Eye (tissue), 1 donor: ENCODE measurements at regions not wholly inside any gene's neighbourhood (a gene's known extent, or its start where the extent isn't known, plus 50 kb on each side); places are given as distances from the start of the nearest gene placed in this dataset.

Source experiments
- DNase-seq: peaks from one replicate; pipeline ENCODE4 v3.0.0-alpha.2; 2015

- peak; percentile 26 for DNase-seq
Observed at GRCh38 chr10:10110844-10111490, 906.7 kb upstream of the CELF2 start.

DNA sequence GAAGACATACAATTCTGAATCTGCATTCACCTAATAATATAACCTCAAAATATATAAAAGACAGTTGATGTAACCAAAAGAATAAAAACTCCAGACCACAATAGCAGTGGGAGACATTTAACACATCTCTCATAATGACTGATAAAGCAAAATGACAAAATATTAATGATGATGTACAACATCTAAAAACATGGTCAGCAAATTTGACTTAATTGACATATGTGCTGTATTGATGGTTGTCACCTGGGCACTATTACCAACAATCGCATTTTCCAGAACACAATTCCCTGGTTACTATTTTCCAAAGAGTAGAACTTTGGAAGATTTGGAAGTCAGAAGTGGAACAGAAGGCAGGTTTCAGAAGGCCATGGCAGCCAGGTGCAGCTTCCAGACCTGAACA lies 899.5 kb upstream of the CELF2 start:
- DNase-seq = no peak

GRCh38 chr10:10120671-10121070 lies 897.0 kb upstream of the CELF2 start:
- DNase-seq = peak; percentile 12

- DNase-seq = no peak
Observed at GRCh38 chr10:10125676-10126075, 892.0 kb upstream of the CELF2 start.

DNA sequence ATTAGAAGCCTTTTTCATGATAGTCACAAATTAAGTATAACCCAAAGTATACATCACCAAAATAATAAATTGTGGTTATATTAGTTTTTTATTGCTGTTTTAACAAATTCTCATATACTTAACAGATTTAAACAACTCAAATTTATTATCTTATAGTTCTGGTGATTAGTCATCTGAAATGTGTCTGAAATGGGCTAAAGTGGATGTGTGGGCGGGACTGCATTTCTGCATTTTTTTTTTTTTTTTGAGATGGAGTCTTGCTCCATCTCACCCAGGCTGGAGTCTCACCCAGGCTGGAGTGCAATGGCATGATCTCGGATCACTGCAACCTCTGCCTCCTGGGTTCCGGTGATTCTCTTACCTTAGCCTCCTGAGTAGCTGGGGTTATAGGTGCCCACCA lies 891.5 kb upstream of the CELF2 start:
- no peak for DNase-seq

- DNase-seq = no peak
Observed at GRCh38 chr10:10128387-10128786, 889.3 kb upstream of the CELF2 start.

- DNase-seq = no peak
Observed at GRCh38 chr10:10130686-10131085, 887.0 kb upstream of the CELF2 start.

GRCh38 chr10:10132009-10132408 lies 885.7 kb upstream of the CELF2 start:
- DNase-seq = peak; percentile 25

DNA sequence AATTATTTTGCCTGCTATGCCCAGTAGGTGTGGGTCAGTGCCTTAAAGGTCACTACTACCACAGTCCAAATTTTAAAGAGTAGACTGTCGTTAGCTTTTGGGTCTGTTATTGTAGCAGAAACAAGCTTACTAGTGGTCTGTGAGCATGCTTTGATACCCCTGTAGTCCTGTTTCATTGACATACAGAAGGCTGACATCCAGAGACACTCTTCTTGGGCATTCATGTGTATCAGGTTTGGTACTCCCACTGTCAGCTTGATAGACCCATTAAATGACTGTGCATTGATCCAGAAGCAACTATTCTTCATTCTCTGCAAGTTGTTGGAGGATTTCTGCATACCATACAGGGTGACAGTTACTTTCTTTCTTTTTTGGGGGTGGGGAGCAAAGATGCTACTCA lies 884.4 kb upstream of the CELF2 start:
- peak; percentile 90 for DNase-seq

- DNase-seq = no peak
Observed at GRCh38 chr10:10138685-10139084, 879.0 kb upstream of the CELF2 start.

DNA sequence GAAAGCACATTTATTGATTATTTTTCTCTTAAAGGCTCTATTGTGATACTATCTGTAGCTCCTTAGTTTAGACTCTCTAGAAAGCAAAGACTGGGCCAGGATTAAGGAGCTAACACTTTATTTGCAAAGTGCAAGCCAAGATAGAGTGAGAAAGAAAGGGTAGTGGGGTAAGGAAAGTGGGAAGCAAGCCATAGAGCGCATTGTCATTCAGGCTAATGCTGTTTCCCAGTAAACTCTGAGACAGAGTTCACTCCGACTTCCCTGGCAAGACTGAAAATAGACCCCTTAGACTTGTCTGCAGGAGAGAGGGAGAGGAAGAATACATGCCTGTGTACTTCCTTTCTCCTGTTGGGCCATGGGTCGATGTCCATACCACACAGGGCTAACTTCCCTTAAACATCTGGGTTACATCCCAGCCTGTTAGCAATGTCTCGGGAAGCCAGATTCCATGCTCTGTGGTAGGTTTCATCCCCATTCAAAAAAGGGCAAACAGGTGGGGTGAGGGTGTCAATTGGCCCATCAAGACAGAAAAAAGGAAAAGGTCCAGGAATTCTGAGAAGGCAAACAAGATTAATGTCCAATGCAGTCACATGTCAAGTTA lies 875.8 kb upstream of the CELF2 start:
- no peak for DNase-seq

DNA sequence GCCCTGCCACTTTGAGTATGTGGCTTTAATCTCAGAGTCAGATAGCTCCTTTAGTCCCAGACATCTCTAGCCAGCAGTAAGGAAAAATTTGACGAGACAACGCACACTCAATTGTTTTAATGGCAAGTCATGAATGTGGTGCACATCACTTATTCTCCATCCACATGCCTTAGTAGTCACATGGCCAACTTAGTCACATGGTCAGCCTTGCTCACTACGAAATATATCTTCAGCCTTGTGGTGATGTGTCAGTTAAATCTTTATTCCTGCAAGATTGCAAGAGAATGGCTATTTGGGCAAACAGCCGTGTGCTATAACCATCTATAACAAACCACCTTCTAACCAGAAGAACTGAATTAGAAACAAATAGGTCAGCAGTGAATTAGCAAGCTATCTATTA lies 871.1 kb upstream of the CELF2 start:
- DNase-seq = no peak

- no peak for DNase-seq
Observed at GRCh38 chr10:10149899-10150298, 867.8 kb upstream of the CELF2 start.

- peak; percentile 54 for DNase-seq
Observed at GRCh38 chr10:10156917-10157600, 860.6 kb upstream of the CELF2 start.

DNA sequence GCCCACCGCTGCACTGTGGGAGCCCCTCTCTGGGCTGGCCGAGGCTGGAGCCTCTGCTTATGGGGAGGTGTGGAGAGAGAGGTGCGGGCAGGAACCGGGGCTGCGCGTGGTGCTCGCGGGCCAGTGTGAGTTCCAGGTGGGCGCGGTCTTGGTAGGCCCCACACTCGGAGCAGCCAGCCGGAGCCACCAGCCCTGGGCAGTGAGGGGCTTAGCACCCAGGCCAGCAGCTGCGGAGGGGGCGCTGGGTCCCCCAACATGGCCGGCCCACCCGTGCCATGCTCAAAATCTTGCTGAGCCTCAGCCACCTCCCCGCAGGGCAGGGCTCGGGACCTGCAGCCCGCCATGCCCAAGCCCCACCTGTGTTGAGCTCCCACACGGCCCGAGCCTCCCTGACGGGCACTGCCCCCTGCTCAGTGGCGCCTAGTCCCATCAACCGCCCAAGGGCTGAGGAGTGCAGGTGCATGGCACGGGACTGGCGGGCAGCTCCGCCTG lies 856.8 kb upstream of the CELF2 start:
- no peak for DNase-seq

DNA sequence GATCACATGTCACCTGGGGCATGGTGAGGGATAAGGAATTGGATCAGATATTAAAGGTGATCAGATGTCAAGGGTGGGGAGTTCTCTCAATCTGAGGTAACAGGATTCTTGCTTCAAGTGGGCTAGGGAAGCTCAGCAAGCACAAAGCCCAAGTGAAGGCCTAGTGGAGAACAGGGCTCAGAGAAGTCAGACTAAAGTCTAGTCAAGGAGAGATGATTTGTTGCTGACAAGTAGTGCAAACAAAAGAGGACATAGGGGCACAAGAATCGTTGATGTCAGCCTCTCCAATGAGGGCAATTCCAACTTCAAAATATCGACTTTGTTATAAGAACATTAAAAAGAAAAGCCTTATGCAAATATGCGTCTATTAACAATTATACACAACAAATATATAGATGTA lies 852.8 kb upstream of the CELF2 start:
- no peak for DNase-seq

GRCh38 chr10:10165415-10165814 lies 852.3 kb upstream of the CELF2 start:
- no peak for DNase-seq

DNA sequence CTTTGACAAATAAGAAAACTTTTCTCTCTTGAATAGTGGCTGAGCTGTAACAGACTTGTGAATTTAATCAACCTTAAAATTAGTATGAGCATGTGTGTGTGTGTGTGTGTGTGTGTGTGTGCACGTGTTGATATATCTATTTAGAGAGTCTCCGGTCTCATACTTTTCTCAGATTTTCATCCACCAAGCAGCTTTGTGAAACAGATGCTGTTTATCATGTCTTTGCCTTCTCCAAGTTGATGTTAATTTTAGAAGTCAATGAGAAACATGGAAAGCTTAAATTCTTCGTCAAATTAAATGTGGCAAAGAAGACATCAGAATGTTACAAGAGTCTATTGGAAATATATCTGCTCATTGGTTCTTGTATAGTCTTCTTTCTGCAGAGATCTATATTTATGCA lies 839.2 kb upstream of the CELF2 start:
- no peak for DNase-seq

DNA sequence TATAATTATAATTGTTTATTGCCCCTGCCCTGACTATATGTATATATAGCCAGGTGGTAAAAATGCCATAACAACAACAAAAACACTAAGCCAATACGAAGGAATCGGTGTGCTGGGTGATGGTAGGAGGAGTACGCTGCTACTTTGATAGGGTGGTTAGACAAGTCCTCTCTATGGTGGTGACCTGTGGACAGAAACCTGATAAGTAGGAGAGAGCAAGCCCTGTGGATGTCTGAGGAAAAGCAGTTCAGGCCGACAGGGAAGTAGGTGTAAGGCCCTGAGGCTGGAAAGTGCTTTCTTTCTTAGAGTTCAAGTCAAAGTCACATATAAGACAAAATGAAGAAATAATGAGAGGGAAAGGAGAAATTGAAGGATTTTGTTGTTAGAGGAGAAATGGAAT lies 823.8 kb upstream of the CELF2 start:
- DNase-seq = no peak

GRCh38 chr10:10196701-10197100 lies 821.0 kb upstream of the CELF2 start:
- no peak for DNase-seq

GRCh38 chr10:10197423-10197822 lies 820.2 kb upstream of the CELF2 start:
- DNase-seq = no peak

- DNase-seq = no peak
Observed at GRCh38 chr10:10198363-10198762, 819.3 kb upstream of the CELF2 start.

- no peak for DNase-seq
Observed at GRCh38 chr10:10204415-10204814, 813.3 kb upstream of the CELF2 start.

DNA sequence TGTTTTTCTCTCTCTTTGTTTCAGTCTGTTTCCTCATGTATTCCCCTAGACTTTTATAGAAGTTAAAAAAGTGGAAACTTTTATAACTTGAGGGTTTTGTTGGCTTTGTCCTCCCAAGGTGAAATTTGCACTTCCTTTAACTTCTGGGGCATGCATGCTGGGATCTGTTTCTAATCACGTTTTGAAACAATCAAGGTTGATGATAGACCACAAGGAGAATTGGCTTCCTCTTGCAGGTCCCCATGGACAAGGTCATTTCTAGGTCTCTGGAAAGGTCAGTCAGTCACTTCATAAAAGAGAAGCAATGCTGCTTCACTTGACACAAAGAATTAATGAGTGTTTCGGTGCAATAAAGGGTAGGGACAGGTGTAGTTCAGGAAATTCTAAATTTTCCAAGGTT lies 811.8 kb upstream of the CELF2 start:
- no peak for DNase-seq
